ENCODE measurements at regions not wholly inside any gene's neighbourhood (a gene's known extent, or its start where the extent isn't known, plus 50 kb on each side); places are given as distances from the start of the nearest gene placed in this dataset.

- TF ChIP-seq CTCF (IDR thresholded peaks at IDR 0.05; ENCODE audit: control insufficient read depth, insufficient read depth, low read depth, low read length, missing control alignments), result no peak
- no peak for DNase-seq (ENCODE audit: low read depth)
- no peak overlapping the region for H3K4me3 ChIP-seq (ENCODE audit: control insufficient read depth, low read depth, low read length)
Observed at GRCh38 chr18:73551211-73551610, 596.4 kb downstream of the FBXO15 start.

- no peak for DNase-seq (ENCODE audit: low read depth)
- no peak for TF ChIP-seq CTCF (IDR thresholded peaks at IDR 0.05; ENCODE audit: control insufficient read depth, insufficient read depth, low read depth, low read length, missing control alignments)
- H3K4me3 ChIP-seq (ENCODE audit: control insufficient read depth, low read depth, low read length), result no peak overlapping the region
Observed at GRCh38 chr18:73549236-73549635, 598.4 kb downstream of the FBXO15 start.

- no peak for TF ChIP-seq CTCF (IDR thresholded peaks at IDR 0.05; ENCODE audit: control insufficient read depth, insufficient read depth, low read depth, low read length, missing control alignments)
- no peak for DNase-seq (ENCODE audit: low read depth)
- no peak overlapping the region for H3K4me3 ChIP-seq (ENCODE audit: control insufficient read depth, low read depth, low read length)
Observed at GRCh38 chr18:73545472-73545871, 602.2 kb downstream of the FBXO15 start.

GRCh38 chr18:73544617-73545016 is 603.0 kb downstream of the FBXO15 start:
- H3K4me3 ChIP-seq (ENCODE audit: control insufficient read depth, low read depth, low read length), result no peak overlapping the region
- no peak for DNase-seq (ENCODE audit: low read depth)
- no peak for TF ChIP-seq CTCF (IDR thresholded peaks at IDR 0.05; ENCODE audit: control insufficient read depth, insufficient read depth, low read depth, low read length, missing control alignments)

GRCh38 chr18:73544032-73544431 is 603.6 kb downstream of the FBXO15 start:
- no peak overlapping the region for H3K4me3 ChIP-seq (ENCODE audit: control insufficient read depth, low read depth, low read length)
- TF ChIP-seq CTCF (IDR thresholded peaks at IDR 0.05; ENCODE audit: control insufficient read depth, insufficient read depth, low read depth, low read length, missing control alignments), result no peak
- no peak for DNase-seq (ENCODE audit: low read depth)

- DNase-seq (ENCODE audit: low read depth), result no peak
- no peak for TF ChIP-seq CTCF (IDR thresholded peaks at IDR 0.05; ENCODE audit: control insufficient read depth, insufficient read depth, low read depth, low read length, missing control alignments)
- no peak overlapping the region for H3K4me3 ChIP-seq (ENCODE audit: control insufficient read depth, low read depth, low read length)
Observed at GRCh38 chr18:73535990-73536389, 611.6 kb downstream of the FBXO15 start.

- DNase-seq (ENCODE audit: low read depth), result no peak
- no peak overlapping the region for H3K4me3 ChIP-seq (ENCODE audit: control insufficient read depth, low read depth, low read length)
- TF ChIP-seq CTCF (IDR thresholded peaks at IDR 0.05; ENCODE audit: control insufficient read depth, insufficient read depth, low read depth, low read length, missing control alignments), result no peak
Observed at GRCh38 chr18:73535189-73535588, 612.4 kb downstream of the FBXO15 start.

Measured in AG09309 (cell line).